IMR-90 (cell line): ENCODE measurements at regions not wholly inside any gene's neighbourhood (a gene's known extent, or its start where the extent isn't known, plus 50 kb on each side); places are given as distances from the start of the nearest gene placed in this dataset.

Source experiments
- ATAC-seq: fragments of 200-7000 bp; cut with Tn5 transposase; 2 replicates; pipeline ENCODE4 v1.9.1; 2020; ENCODE audit warnings: low read depth, mild to moderate bottlenecking, moderate library complexity
- BruUV-seq: library from RNA; stranded (reverse); fragments of 400-500 nt; replicated peaks from 2 replicates; lab custom pipeline; 2021; lab: Mats Ljungman, UMichigan
- CTCF ChIA-PET: fragments of 300-600 bp; formaldehyde crosslinking; extraction: SDS; loops from one replicate; lab custom pipeline; 2021; ENCODE audit warnings: antibody characterized with exemption; lab: Yijun Ruan, JAX
- POLR2A ChIA-PET: fragments of 300-600 bp; sonication (Branson Sonifier 250); formaldehyde crosslinking; loops from one replicate; lab custom pipeline; 2022; ENCODE audit warnings: antibody characterized with exemption; ENCODE audit not compliant: unreplicated experiment; lab: Charles Lee
- DNase-seq: peaks from one replicate; pipeline ENCODE4 v3.0.0; 2013
- H2AFZ ChIP-seq: replicated peaks from 2 replicates; pipeline ENCODE3; 2013; ENCODE audit warnings: low read length, mild to moderate bottlenecking; ENCODE audit not compliant: poor library complexity
- H2AK5ac ChIP-seq: 2 replicates; pipeline ENCODE4 v1.6.1; 2013; ENCODE audit warnings: low read depth, low read length, inconsistent platforms
- H2AK9ac ChIP-seq: replicated peaks from 2 replicates; pipeline ENCODE3; 2013; ENCODE audit warnings: mild to moderate bottlenecking, low read depth, low read length, moderate library complexity; ENCODE audit not compliant: poor library complexity
- H2BK120ac ChIP-seq: 2 replicates; pipeline ENCODE4 v1.6.1; 2013; ENCODE audit warnings: low read depth, low read length, inconsistent platforms
- H2BK15ac ChIP-seq: 3 replicates; pipeline ENCODE4 v1.6.1; 2013; ENCODE audit warnings: low read depth, low read length, inconsistent platforms
- H2BK20ac ChIP-seq: 2 replicates; pipeline ENCODE4 v1.6.1; 2013; ENCODE audit warnings: low read depth, mild to moderate bottlenecking, inconsistent platforms, low read length, moderate library complexity
- H2BK5ac ChIP-seq: 2 replicates; pipeline ENCODE4 v1.6.1; 2013; ENCODE audit warnings: mild to moderate bottlenecking, low read depth, low read length, inconsistent platforms; ENCODE audit not compliant: poor library complexity, severe bottlenecking
- H3K14ac ChIP-seq: replicated peaks from 2 replicates; pipeline ENCODE4 v1.6.1; 2013; ENCODE audit warnings: low read depth, low read length, inconsistent platforms
- H3K18ac ChIP-seq: 2 replicates; pipeline ENCODE4 v1.6.1; 2013; ENCODE audit warnings: low read depth, low read length, control low read depth
- H3K23ac ChIP-seq: 2 replicates; pipeline ENCODE4 v1.6.1; 2013; ENCODE audit warnings: low read depth, low read length, inconsistent platforms
- H3K27ac ChIP-seq: 2 replicates; pipeline ENCODE4 v1.5.1; 2013; ENCODE audit warnings: mild to moderate bottlenecking, control low read depth, low read length; ENCODE audit not compliant: insufficient read depth
- H3K27me3 ChIP-seq: 2 replicates; pipeline ENCODE4 v1.6.1; 2013; ENCODE audit warnings: low read length; ENCODE audit not compliant: control insufficient read depth, insufficient read depth
- H3K36me3 ChIP-seq: 2 replicates; pipeline ENCODE4 v1.6.1; 2013; ENCODE audit warnings: low read length, mixed read lengths; ENCODE audit not compliant: control insufficient read depth, insufficient read depth
- H3K4ac ChIP-seq: 2 replicates; pipeline ENCODE4 v1.6.1; 2013; ENCODE audit warnings: low read depth, low read length, inconsistent platforms
- H3K4me1 ChIP-seq: 2 replicates; pipeline ENCODE4 v1.6.1; 2013; ENCODE audit warnings: low read length, mixed read lengths; ENCODE audit not compliant: control insufficient read depth, insufficient read depth
- H3K4me2 ChIP-seq: 2 replicates; pipeline ENCODE4 v1.6.1; 2013; ENCODE audit warnings: low read depth, mild to moderate bottlenecking, control low read depth, low read length, moderate library complexity
- H3K4me3 ChIP-seq: 2 replicates; pipeline ENCODE4 v1.5.1; 2013; ENCODE audit warnings: low read depth, mild to moderate bottlenecking, control low read depth, low read length, moderate library complexity; ENCODE audit not compliant: insufficient read depth
- H3K56ac ChIP-seq: 2 replicates; pipeline ENCODE4 v1.6.1; 2013; ENCODE audit warnings: low read length, inconsistent platforms; ENCODE audit not compliant: insufficient read depth; ENCODE audit errors: extremely low read depth
- H3K79me1 ChIP-seq, 2 experiments: 2 replicates each; pipeline ENCODE4 v1.6.1; 2013; ENCODE audit warnings: low read length in 2 of 2, inconsistent platforms in 1 of 2, low read depth in 1 of 2
- H3K9ac ChIP-seq: 2 replicates; pipeline ENCODE4 v1.6.1; 2013; ENCODE audit warnings: low read depth, low read length, control low read depth
- H3K9me1 ChIP-seq: 2 replicates; pipeline ENCODE4 v1.6.1; 2013; ENCODE audit warnings: low read length, inconsistent platforms; ENCODE audit not compliant: insufficient read depth
- H3K9me3 ChIP-seq: 2 replicates; pipeline ENCODE4 v1.6.1; 2013; ENCODE audit warnings: low read length; ENCODE audit not compliant: control insufficient read depth, insufficient read depth
- H4K20me1 ChIP-seq: 2 replicates; pipeline ENCODE4 v1.6.1; 2013; ENCODE audit warnings: low read length, inconsistent platforms; ENCODE audit not compliant: insufficient read depth
- H4K5ac ChIP-seq: 2 replicates; pipeline ENCODE4 v1.6.1; 2013; ENCODE audit warnings: mild to moderate bottlenecking, low read depth, low read length, control low read depth
- H4K8ac ChIP-seq, 2 experiments: 2 replicates each; pipeline ENCODE4 v1.6.1; 2013; ENCODE audit warnings: low read depth in 2 of 2, low read length in 2 of 2, control low read depth in 1 of 2, inconsistent platforms in 1 of 2
- H4K91ac ChIP-seq: 2 replicates; pipeline ENCODE4 v1.6.1; 2013; ENCODE audit warnings: low read depth, low read length, inconsistent platforms; ENCODE audit not compliant: insufficient read depth
- CHD1 ChIP-seq: IDR thresholded peaks from 2 replicates; pipeline ENCODE4 v1.6.1; 2012; ENCODE audit warnings: low read depth, low read length, improper control_type of control experiment
- FOS ChIP-seq: fragments of 150-350 bp; IDR thresholded peaks from 2 replicates; pipeline ENCODE4 v1.6.1; 2016; ENCODE audit warnings: low read depth, low read length
- MXI1 ChIP-seq: IDR thresholded peaks from 2 replicates; pipeline ENCODE4 v1.6.1; 2012; ENCODE audit warnings: low read depth, mild to moderate bottlenecking, low read length, moderate library complexity, borderline replicate concordance
- RFX5 ChIP-seq: IDR thresholded peaks from 2 replicates; pipeline ENCODE4 v1.8.0; 2012; ENCODE audit warnings: low read depth, mild to moderate bottlenecking, low read length, moderate library complexity
- USF2 ChIP-seq: fragments of 150-350 bp; IDR thresholded peaks from 2 replicates; pipeline ENCODE4 v1.6.1; 2017; ENCODE audit warnings: mild to moderate bottlenecking, antibody characterized with exemption, low read length, low read depth
- WGBS, 2 experiments: methylation state at CpG; one replicate each; pipeline versions ENCODE4 v1.1.5 to v1.1.7; 2013; ENCODE audit warnings: missing lambda C conversion rate in 2 of 2; ENCODE audit not compliant: insufficient read length in 1 of 2; ENCODE audit errors: extremely low coverage in 2 of 2; 5-methylcytosine and 5-hydroxymethylcytosine counted together
- dilution Hi-C: fragments of 300-500 bp; cut with HindIII; formaldehyde crosslinking; loops from one replicate; pipeline ENCODE4 v1.14.3; 2018; ENCODE audit warnings: low sequenced_read_pairs; ENCODE audit not compliant: unreplicated experiment
- in situ Hi-C: fragments of 300-500 bp; cut with MboI; formaldehyde crosslinking; loops from 3 replicates; pipeline ENCODE4 v1.14.3; 2019; ENCODE audit warnings: low sequenced_read_pairs, inconsistent platforms, mixed read lengths
- intact Hi-C: fragments of 100-400 bp; cut with micrococcal nuclease; formaldehyde crosslinking; loops from 2 replicates; pipeline ENCODE4 v1.10.0; 2022
- TF ChIP-seq, protein P1 (sequence below): conservative IDR thresholded peaks from 2 replicates; pipeline ENCODE4 v1.5.1; 2012; ENCODE audit warnings: mild to moderate bottlenecking, low read depth, low read length, improper control_type of control experiment

DNA sequence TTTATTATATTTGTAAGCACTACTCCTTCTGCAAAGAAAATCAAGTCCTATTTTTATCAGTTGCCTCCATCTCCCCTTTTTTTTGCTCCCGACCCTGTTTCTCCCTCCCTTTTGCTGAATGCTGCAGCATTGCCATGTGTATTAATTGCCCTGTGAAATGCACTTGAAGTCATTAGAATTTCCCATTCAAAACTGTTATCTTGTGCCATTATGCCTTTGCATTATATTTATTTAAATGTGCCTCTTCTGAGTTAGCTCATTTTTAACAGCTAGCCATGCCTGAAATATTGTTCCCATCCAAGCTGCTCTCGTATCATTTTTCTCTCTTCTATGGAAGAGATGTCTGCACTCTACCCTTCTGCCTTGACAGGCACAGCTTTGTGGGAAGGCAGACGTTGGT, 404.0 kb upstream of the PLXNA2 start:
- Histone ChIP-seq H2AK5ac (no peak overlapping the region), H3K4me2 (no peak overlapping the region), H2BK5ac (no peak overlapping the region), H2AFZ (no peak overlapping the region), H2BK15ac (no peak overlapping the region), H4K20me1 (no peaks in the 10 kb centered on the region), H3K4ac (no peak overlapping the region), H3K23ac (no peak overlapping the region), H3K36me3 (no peaks in the 10 kb centered on the region), H4K5ac (no peak overlapping the region), H3K18ac (no peak overlapping the region), H3K9ac (no peak overlapping the region), H2BK120ac (no peak overlapping the region), H4K91ac (no peak overlapping the region), H3K9me1 (no peaks in the 10 kb centered on the region), H2BK20ac (no peak overlapping the region), H3K14ac (no peak overlapping the region), H4K8ac (no peak overlapping the region), H3K79me1 (no peaks in the 10 kb centered on the region), H2AK9ac (no peak overlapping the region), H3K27me3 (no peaks in the 10 kb centered on the region), H3K4me3 (no peak overlapping the region), H3K56ac (no peak overlapping the region), H3K27ac (no peak overlapping the region), H3K4me1 (no peaks in the 10 kb centered on the region), H3K9me3 (no peaks in the 10 kb centered on the region)
- BruUV-seq: no TSS peak
- ChIA-PET POLR2A (no interaction called here), CTCF (no interaction called here)
- intact Hi-C loops: no loop called here
- ATAC-seq: no peak
- in situ Hi-C loops: no loop called here
- dilution Hi-C loops: no loop called here
- TF ChIP-seq MXI1: no peak
- no peak for TF ChIP-seq RFX5
- no peak for TF ChIP-seq USF2
- TF ChIP-seq CHD1: no peak
- TF ChIP-seq, protein P1, sequence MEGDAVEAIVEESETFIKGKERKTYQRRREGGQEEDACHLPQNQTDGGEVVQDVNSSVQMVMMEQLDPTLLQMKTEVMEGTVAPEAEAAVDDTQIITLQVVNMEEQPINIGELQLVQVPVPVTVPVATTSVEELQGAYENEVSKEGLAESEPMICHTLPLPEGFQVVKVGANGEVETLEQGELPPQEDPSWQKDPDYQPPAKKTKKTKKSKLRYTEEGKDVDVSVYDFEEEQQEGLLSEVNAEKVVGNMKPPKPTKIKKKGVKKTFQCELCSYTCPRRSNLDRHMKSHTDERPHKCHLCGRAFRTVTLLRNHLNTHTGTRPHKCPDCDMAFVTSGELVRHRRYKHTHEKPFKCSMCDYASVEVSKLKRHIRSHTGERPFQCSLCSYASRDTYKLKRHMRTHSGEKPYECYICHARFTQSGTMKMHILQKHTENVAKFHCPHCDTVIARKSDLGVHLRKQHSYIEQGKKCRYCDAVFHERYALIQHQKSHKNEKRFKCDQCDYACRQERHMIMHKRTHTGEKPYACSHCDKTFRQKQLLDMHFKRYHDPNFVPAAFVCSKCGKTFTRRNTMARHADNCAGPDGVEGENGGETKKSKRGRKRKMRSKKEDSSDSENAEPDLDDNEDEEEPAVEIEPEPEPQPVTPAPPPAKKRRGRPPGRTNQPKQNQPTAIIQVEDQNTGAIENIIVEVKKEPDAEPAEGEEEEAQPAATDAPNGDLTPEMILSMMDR: no peak
- no peak for TF ChIP-seq FOS
- no CpG with 5 or more reads among the region's 3 CpGs for WGBS, 2 experiments
- DNase-seq: no peak
